C4-2B (cell line): ENCODE measurements at regions not wholly inside any gene's neighbourhood (a gene's known extent, or its start where the extent isn't known, plus 50 kb on each side); places are given as distances from the start of the nearest gene placed in this dataset.

Source experiments
- H3K27ac ChIP-seq: fragments of 450-650 bp; 2 replicates; pipeline ENCODE4 v1.5.1; 2017
- ZFX ChIP-seq: fragments of 450-650 bp; IDR thresholded peaks from 2 replicates; pipeline ENCODE4 v1.6.1; 2017
- TF ChIP-seq, protein P1 (sequence below): fragments of 450-650 bp; conservative IDR thresholded peaks from 2 replicates; pipeline ENCODE4 v1.5.1; 2017; ENCODE audit warnings: mild to moderate bottlenecking

GRCh38 chr2:52356556-52356955 lies 1324.6 kb upstream of the NRXN1 start:
- no peak overlapping the region for H3K27ac ChIP-seq
- TF ChIP-seq, protein P1, sequence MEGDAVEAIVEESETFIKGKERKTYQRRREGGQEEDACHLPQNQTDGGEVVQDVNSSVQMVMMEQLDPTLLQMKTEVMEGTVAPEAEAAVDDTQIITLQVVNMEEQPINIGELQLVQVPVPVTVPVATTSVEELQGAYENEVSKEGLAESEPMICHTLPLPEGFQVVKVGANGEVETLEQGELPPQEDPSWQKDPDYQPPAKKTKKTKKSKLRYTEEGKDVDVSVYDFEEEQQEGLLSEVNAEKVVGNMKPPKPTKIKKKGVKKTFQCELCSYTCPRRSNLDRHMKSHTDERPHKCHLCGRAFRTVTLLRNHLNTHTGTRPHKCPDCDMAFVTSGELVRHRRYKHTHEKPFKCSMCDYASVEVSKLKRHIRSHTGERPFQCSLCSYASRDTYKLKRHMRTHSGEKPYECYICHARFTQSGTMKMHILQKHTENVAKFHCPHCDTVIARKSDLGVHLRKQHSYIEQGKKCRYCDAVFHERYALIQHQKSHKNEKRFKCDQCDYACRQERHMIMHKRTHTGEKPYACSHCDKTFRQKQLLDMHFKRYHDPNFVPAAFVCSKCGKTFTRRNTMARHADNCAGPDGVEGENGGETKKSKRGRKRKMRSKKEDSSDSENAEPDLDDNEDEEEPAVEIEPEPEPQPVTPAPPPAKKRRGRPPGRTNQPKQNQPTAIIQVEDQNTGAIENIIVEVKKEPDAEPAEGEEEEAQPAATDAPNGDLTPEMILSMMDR, result no peak
- no peak for TF ChIP-seq ZFX

- TF ChIP-seq, protein P1, result no peak
- TF ChIP-seq ZFX, result no peak
- no peak overlapping the region for H3K27ac ChIP-seq
Observed at GRCh38 chr2:52347292-52347691, 1315.4 kb upstream of the NRXN1 start.

- no peak for TF ChIP-seq ZFX
- TF ChIP-seq, protein P1, result no peak
- H3K27ac ChIP-seq, result no peak overlapping the region
Observed at GRCh38 chr2:52345676-52346075, 1313.7 kb upstream of the NRXN1 start.

DNA sequence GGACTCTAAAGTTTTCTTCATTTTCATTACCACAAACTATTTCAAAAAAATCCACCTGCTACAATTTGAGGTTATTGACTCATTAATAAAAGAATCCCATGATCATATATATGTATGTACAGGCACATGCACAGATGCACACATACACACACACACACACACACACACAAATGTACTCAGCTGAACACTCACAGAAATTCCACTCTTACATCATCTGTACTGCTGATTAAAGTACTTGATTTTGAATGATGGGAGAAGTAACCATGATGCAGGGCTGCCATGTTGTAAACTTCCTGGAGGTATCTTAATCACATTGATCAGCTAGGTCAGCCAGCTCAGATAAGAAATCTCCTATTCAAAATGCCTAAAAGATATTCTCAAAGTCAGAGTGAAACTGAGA lies 1313.2 kb upstream of the NRXN1 start:
- TF ChIP-seq, protein P1, result no peak
- TF ChIP-seq ZFX, result no peak

GRCh38 chr2:52343706-52344266 lies 1311.9 kb upstream of the NRXN1 start:
- H3K27ac ChIP-seq, result no peak overlapping the region
- TF ChIP-seq, protein P1, result no peak
- TF ChIP-seq ZFX, result no peak

More for the DNA sequence above, 1313.2 kb upstream of the NRXN1 start:
- no peak overlapping the region for H3K27ac ChIP-seq

- H3K27ac ChIP-seq, result no peak overlapping the region
- TF ChIP-seq, protein P1, result no peak
- TF ChIP-seq ZFX, result no peak
Observed at GRCh38 chr2:52343010-52343409, 1311.1 kb upstream of the NRXN1 start.

- no peak for TF ChIP-seq ZFX
- TF ChIP-seq, protein P1, result no peak
- H3K27ac ChIP-seq, result no peak overlapping the region
Observed at GRCh38 chr2:52342458-52342857, 1310.5 kb upstream of the NRXN1 start.
